ENCODE measurements at regions not wholly inside any gene's neighbourhood (a gene's known extent, or its start where the extent isn't known, plus 50 kb on each side); places are given as distances from the start of the nearest gene placed in this dataset.
"Not testable (repeated sequence)": the region's sequence is repeated elsewhere in the genome, so short reads cannot be mapped to it uniquely, and the experiment has no call there.

DNA sequence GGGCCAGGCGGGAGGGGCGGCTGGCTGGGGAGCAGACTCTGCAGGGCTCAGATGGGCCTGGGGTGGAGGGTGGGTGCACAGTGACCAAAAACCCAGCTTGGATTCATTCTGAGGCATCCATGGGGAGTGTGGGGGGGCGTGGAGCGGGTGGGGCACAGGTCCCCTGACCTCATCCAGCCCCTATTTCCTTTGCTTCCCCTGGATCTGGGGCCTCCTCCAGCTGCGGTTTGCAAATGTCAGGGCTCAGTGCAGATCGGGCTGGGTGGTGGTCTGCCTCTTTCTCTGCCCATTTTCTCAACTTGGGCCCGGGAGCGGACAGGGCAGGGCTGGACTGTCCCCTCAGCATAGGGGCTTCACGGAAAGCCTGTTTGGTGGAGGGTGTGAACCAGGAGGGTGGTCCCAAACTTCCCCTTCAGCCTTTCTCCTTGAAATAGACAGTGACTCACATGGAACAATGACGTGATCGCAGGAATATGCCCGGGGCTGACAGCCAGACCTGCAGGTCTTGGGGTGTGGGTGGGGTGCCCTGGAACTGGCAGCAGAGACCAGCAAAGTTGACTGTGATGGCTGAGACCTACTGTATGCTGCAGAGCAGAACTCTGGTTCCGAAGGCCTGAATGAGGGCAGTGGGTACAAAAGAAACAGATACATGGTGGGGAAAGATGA is 72.9 kb upstream of the PODXL start:
- DNase-seq: no peak

- no peak for DNase-seq
Observed at GRCh38 chr7:131628634-131629033, 72.2 kb upstream of the PODXL start.

GRCh38 chr7:131627735-131628190 is 71.3 kb upstream of the PODXL start:
- no peak for DNase-seq

DNA sequence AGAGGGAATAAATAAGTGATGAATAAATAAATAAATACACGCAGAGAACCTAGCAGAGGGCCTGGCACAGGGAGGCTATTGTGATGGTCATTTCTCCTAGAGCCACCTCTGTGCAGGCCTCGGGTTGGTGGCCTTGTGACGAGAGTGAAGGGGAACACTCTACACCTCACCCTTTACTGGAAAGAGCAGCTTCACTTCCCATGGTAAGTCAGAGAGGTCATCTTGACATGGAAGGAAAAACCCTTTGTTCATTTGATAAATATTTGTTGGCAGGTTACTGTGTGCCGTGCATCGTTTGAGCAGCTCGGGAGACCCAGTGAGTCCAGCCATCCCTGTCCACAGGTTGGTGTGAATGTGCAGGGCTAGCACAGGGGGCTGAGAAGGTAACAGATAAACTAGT is 70.2 kb upstream of the PODXL start:
- DNase-seq: no peak

DNA sequence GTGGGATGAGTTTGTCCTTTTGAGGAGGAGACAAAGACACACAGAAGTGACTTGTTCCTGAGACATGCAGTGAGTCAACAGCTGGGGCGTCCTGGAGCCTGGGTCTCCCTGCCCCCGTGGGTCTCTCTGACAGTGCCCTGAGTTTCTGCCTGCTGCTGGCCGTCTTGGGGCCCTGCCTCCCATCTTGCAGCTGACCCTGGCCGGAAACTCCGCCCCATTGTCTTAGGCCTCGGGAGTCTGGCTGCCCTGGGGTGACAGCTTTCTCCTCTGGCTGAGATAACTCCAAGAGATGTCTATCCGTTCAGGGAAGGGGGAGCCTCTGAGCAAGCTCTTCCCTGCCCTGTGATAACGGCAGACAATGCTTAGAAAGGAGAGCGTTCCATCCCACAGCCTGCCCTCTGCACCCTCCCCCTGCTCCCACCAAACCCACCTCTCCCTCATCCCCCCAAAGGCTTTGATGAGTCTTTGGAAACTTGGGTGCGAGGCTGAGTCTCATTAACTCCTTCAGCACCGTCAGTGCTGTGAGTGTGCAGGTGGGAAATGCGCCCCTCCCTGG is 69.5 kb upstream of the PODXL start:
- DNase-seq: no peak

GRCh38 chr7:131625345-131625744 is 68.9 kb upstream of the PODXL start:
- DNase-seq: not testable (repeated sequence)

DNA sequence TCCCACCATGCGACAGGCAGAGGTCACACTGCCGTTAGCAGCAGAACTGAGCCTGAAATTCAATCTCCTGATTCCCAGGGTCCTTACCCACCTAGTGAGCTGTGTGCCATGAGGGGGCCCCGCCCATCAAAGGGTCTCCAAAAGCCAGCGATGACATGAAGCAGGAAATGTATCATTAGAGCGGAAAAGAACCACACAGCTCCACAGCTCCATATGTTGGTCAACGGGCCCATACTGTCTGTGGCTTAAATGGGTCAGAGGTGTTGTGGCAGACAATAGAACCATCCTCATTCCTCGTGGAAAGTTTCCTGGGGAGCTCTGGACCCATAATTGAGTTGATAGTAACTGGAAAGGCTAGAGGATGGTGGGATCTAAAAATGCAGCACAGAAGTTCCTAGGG is 68.1 kb upstream of the PODXL start:
- DNase-seq: no peak

- no peak for DNase-seq
Observed at GRCh38 chr7:131623154-131623553, 66.7 kb upstream of the PODXL start.

- no peak for DNase-seq
Observed at GRCh38 chr7:131621652-131622051, 65.2 kb upstream of the PODXL start.

GRCh38 chr7:131620673-131621609 is 64.5 kb upstream of the PODXL start:
- DNase-seq: no peak

- DNase-seq: no peak
Observed at GRCh38 chr7:131619336-131620305, 63.2 kb upstream of the PODXL start.

GRCh38 chr7:131618391-131618790 is 62.0 kb upstream of the PODXL start:
- DNase-seq: no peak

DNA sequence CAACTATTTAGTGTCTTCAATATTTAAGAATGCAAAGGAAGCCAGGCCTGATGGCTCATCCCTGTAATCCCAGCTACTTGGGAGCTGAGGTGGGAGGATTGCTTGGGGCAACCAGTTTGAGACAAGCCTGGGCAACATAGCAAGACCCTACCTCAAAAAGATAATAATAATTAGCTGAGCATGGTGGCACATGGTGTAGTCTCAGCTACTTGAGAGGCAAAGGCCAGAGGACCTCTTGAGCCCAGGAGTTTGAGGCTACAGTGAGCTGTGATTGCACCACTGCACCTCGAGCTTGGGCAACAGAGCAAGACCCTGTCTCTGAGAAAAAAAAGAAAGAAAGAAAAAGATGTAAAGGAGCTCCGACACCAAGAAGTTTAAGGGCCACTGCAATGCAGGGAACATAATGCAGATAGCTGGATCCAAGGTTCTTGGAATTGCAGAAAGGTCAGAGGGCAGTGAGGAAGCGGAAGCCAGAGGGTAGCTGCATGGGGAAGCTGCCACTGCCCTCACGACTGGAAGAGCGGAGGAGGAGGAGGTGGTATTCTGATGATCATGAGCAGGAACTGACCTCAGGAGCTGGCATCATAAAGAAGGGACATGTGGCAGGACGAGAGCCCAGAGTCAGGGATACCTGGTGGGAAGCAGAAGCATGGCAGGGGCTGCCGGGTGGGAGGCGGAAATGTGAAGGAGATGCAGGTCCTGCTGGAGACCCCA is 60.2 kb upstream of the PODXL start:
- DNase-seq: no peak

DNA sequence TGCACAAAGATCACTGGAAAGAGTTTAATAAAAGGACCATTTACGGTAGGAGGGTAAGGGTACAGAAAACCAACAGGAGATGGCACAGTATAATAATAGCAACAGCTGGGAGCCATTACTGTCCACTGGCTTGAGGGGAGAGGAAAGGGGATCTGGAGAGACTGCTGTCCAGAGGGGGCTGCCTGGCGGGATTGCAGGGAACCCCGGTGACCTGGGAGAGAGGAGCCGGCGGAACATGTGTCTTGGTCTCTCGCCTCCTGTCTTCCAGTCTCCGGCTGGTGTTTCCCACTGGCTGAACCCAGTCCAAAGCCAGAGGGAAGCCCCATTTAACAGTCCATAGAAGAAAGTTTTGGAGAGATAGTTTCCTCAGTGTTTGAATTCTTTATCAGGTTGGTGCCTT is 57.5 kb upstream of the PODXL start:
- DNase-seq: no peak

- DNase-seq: no peak
Observed at GRCh38 chr7:131610007-131610406, 53.6 kb upstream of the PODXL start.

DNA sequence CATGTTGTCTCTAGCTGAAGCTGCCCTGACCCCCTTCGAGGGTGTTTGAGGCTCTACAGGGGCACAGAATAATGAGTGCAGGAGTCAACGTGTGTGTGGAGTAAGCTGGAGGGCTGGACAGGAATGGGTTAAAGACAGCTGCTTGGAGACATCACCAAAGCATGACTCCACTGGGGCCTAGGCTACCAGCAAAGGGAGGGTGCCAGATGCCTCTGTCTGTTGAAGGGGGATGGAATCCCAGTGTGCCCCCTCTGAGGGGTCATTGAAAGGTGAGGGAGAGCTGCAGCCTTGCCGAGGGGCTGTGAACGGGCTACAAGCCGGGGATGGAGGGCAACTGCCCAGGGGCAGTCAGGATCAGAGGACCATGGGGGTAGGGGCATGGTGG is 51.7 kb upstream of the PODXL start:
- no peak for DNase-seq

- no peak for DNase-seq
Observed at GRCh38 chr7:131607291-131608115, 51.1 kb upstream of the PODXL start.

- no peak for DNase-seq
Observed at GRCh38 chr7:131606346-131607290, 50.2 kb upstream of the PODXL start.

Data from CD4-positive, alpha-beta T cell treated with Interleukin-12 subunit alpha and Interleukin-12 subunit beta, for 1 hour (primary cell).